ENCODE measurements at regions not wholly inside any gene's neighbourhood (a gene's known extent, or its start where the extent isn't known, plus 50 kb on each side); places are given as distances from the start of the nearest gene placed in this dataset. TPM values are rescaled to one million over a fixed set of nuclear protein-coding genes. Genes with fewer than 3 reads are reported as not detected.

GRCh38 chr4:164683040-164683439 is 70.9 kb upstream of the SMIM31 start:
- no peak for DNase-seq (ENCODE audit: low spot score)

GRCh38 chr4:164695650-164696049 is 58.3 kb upstream of the SMIM31 start:
- DNase-seq (ENCODE audit: low spot score): no peak

GRCh38 chr4:164700471-164700870 is 53.5 kb upstream of the SMIM31 start:
- DNase-seq (ENCODE audit: low spot score): peak; percentile 21

GRCh38 chr4:164701665-164702064 is 52.3 kb upstream of the SMIM31 start:
- no peak for DNase-seq (ENCODE audit: low spot score)

Small RNA genes in the stretch of these regions (small RNA-seq; reads per million reads assigned to genes)
- not detected for gene AC074198.2
- gene RNU6-284P: not detected
